ENCODE measurements at regions not wholly inside any gene's neighbourhood (a gene's known extent, or its start where the extent isn't known, plus 50 kb on each side); places are given as distances from the start of the nearest gene placed in this dataset.

GRCh38 chr3:6732807-6733206 lies 128.1 kb upstream of the GRM7 start:
- no peak for TF ChIP-seq POLR2AphosphoS5 (IDR thresholded peaks at IDR 0.05)
- no peak for TF ChIP-seq CTCF (IDR thresholded peaks at IDR 0.05)
- no peak overlapping the region for H3K27ac ChIP-seq
- intact Hi-C loops (cut with DNase I; ENCODE audit: low total_unique reads), result no loop called here
- H3K4me1 ChIP-seq, result no peaks in the 10 kb centered on the region
- no peak for DNase-seq (ENCODE audit: low spot score in 2 of 2)
- no peaks in the 10 kb centered on the region for H3K36me3 ChIP-seq
- no peak overlapping the region for H3K4me3 ChIP-seq
- H3K27me3 ChIP-seq, result no peaks in the 10 kb centered on the region
- no peaks in the 10 kb centered on the region for H3K9me3 ChIP-seq

- no peaks in the 10 kb centered on the region for H3K4me1 ChIP-seq
- intact Hi-C loops (cut with DNase I; ENCODE audit: low total_unique reads), result no loop called here
- no peaks in the 10 kb centered on the region for H3K9me3 ChIP-seq
- TF ChIP-seq POLR2AphosphoS5 (IDR thresholded peaks at IDR 0.05) (no peak), CTCF (IDR thresholded peaks at IDR 0.05) (no peak), POLR2A (IDR thresholded peaks at IDR 0.05) (no peak)
- no peaks in the 10 kb centered on the region for H3K27me3 ChIP-seq
- H3K27ac ChIP-seq, result no peak overlapping the region
- no peaks in the 10 kb centered on the region for H3K36me3 ChIP-seq
- H3K4me3 ChIP-seq, result no peak overlapping the region
- no peak for DNase-seq (ENCODE audit: low spot score in 2 of 2)
These were observed 127.1 kb upstream of the GRM7 start for GRCh38 chr3:6733699-6734394.

- intact Hi-C loops (cut with DNase I; ENCODE audit: low total_unique reads), result no loop called here
- H3K4me3 ChIP-seq, result no peak overlapping the region
- H3K36me3 ChIP-seq, result no peaks in the 10 kb centered on the region
- H3K9me3 ChIP-seq, result no peaks in the 10 kb centered on the region
- TF ChIP-seq CTCF (IDR thresholded peaks at IDR 0.05) (no peak), POLR2A (IDR thresholded peaks at IDR 0.05) (no peak), POLR2AphosphoS5 (IDR thresholded peaks at IDR 0.05) (no peak)
- no peaks in the 10 kb centered on the region for H3K27me3 ChIP-seq
- DNase-seq (ENCODE audit: low spot score in 2 of 2), result no peak
- no peaks in the 10 kb centered on the region for H3K4me1 ChIP-seq
- no peak overlapping the region for H3K27ac ChIP-seq
These were observed 126.5 kb upstream of the GRM7 start for GRCh38 chr3:6734395-6734746.

GRCh38 chr3:6736836-6737629 lies 123.9 kb upstream of the GRM7 start:
- H3K27ac ChIP-seq, result no peak overlapping the region
- no peaks in the 10 kb centered on the region for H3K4me1 ChIP-seq
- intact Hi-C loops (cut with DNase I; ENCODE audit: low total_unique reads), result no loop called here
- no peak for DNase-seq (ENCODE audit: low spot score in 2 of 2)
- TF ChIP-seq CTCF (IDR thresholded peaks at IDR 0.05) (no peak), POLR2A (IDR thresholded peaks at IDR 0.05) (no peak), POLR2AphosphoS5 (IDR thresholded peaks at IDR 0.05) (no peak)
- H3K9me3 ChIP-seq, result no peaks in the 10 kb centered on the region
- H3K4me3 ChIP-seq, result no peak overlapping the region
- H3K36me3 ChIP-seq, result no peaks in the 10 kb centered on the region
- no peaks in the 10 kb centered on the region for H3K27me3 ChIP-seq

- DNase-seq (ENCODE audit: low spot score in 2 of 2), result no peak
These were observed 123.3 kb upstream of the GRM7 start for GRCh38 chr3:6737630-6738029.

More at GRCh38 chr3:6737630-6738029, 123.3 kb upstream of the GRM7 start:
- Histone ChIP-seq H3K9me3 (no peaks in the 10 kb centered on the region), H3K27ac (no peak overlapping the region), H3K4me1 (no peaks in the 10 kb centered on the region), H3K36me3 (no peaks in the 10 kb centered on the region), H3K27me3 (no peaks in the 10 kb centered on the region), H3K4me3 (no peak overlapping the region)
- no peak for TF ChIP-seq POLR2AphosphoS5 (IDR thresholded peaks at IDR 0.05)
- no peak for TF ChIP-seq POLR2A (IDR thresholded peaks at IDR 0.05)
- no peak for TF ChIP-seq CTCF (IDR thresholded peaks at IDR 0.05)
- intact Hi-C loops (cut with DNase I; ENCODE audit: low total_unique reads), result no loop called here
